Keratinocyte (primary cell): ENCODE measurements at regions not wholly inside any gene's neighbourhood (a gene's known extent, or its start where the extent isn't known, plus 50 kb on each side); places are given as distances from the start of the nearest gene placed in this dataset.

ENCODE experiments used
- DNase-seq: peaks from one replicate; pipeline ENCODE4 v3.0.0-alpha.2; 2011; ENCODE audit warnings: low read depth, missing footprints, low spot score
- FAIRE-seq: peaks from 2 replicates; lab custom pipeline; 2011; peaks lifted over from hg19 to GRCh38; lab: Jason Lieb, UNC
- H2AFZ ChIP-seq: 2 replicates; pipeline ENCODE4 v1.6.0; 2012; ENCODE audit warnings: low read length, control low read depth, inconsistent platforms; ENCODE audit not compliant: control insufficient read depth
- H3K27ac ChIP-seq: 2 replicates; pipeline ENCODE4 v1.5.1; 2011; ENCODE audit warnings: low read length; ENCODE audit not compliant: control insufficient read depth, insufficient read depth
- H3K27me3 ChIP-seq: 3 replicates; pipeline ENCODE4 v1.6.0; 2011; ENCODE audit warnings: low read length; ENCODE audit not compliant: control insufficient read depth, insufficient read depth; ENCODE audit errors: extremely low read depth
- H3K36me3 ChIP-seq, 2 experiments: 2 replicates in 1 of 2; 3 replicates in 1 of 2; pipeline ENCODE4 v1.5.1; 2011; ENCODE audit warnings: low read length in 2 of 2, mild to moderate bottlenecking in 1 of 2; ENCODE audit not compliant: control insufficient read depth in 2 of 2, insufficient read depth in 2 of 2; ENCODE audit errors: extremely low read depth in 1 of 2
- H3K4me1 ChIP-seq: 3 replicates; pipeline ENCODE4 v1.5.1; 2011; ENCODE audit warnings: low read length; ENCODE audit not compliant: control insufficient read depth, insufficient read depth; ENCODE audit errors: extremely low read depth
- H3K4me2 ChIP-seq: 3 replicates; pipeline ENCODE4 v1.6.0; 2011; ENCODE audit warnings: low read depth, low read length; ENCODE audit not compliant: control insufficient read depth, insufficient read depth; ENCODE audit errors: extremely low read depth
- H3K4me3 ChIP-seq, 3 experiments: fragments of 200-600 bp in 1 of 3; sonication (generic) in 1 of 3; 2 replicates in 2 of 3; 3 replicates in 1 of 3; pipeline ENCODE4 v1.5.1; 2011 to 2016; ENCODE audit warnings: low read length in 3 of 3, mild to moderate bottlenecking in 3 of 3, control low read depth in 2 of 3, inconsistent platforms in 1 of 3, low read depth in 1 of 3, mixed read lengths in 1 of 3, mixed run types in 1 of 3, moderate library complexity in 1 of 3; ENCODE audit not compliant: control insufficient read depth in 2 of 3, insufficient read depth in 2 of 3; ENCODE audit errors: extremely low read depth in 1 of 3
- H3K79me2 ChIP-seq: 2 replicates; pipeline ENCODE4 v1.6.0; 2012; ENCODE audit warnings: low read length; ENCODE audit not compliant: control insufficient read depth, insufficient read depth
- H3K9ac ChIP-seq: 3 replicates; pipeline ENCODE4 v1.6.0; 2011; ENCODE audit warnings: low read length; ENCODE audit not compliant: control insufficient read depth, insufficient read depth; ENCODE audit errors: extremely low read depth
- H3K9me1 ChIP-seq: 3 replicates; pipeline ENCODE4 v1.6.0; 2011; ENCODE audit warnings: low read length; ENCODE audit not compliant: control insufficient read depth, insufficient read depth; ENCODE audit errors: extremely low read depth
- H3K9me3 ChIP-seq: 2 replicates; pipeline ENCODE4 v1.5.1; 2012; ENCODE audit warnings: low read depth, low read length; ENCODE audit not compliant: control insufficient read depth
- H4K20me1 ChIP-seq: 3 replicates; pipeline ENCODE4 v1.6.0; 2011; ENCODE audit warnings: low read length; ENCODE audit not compliant: control insufficient read depth, insufficient read depth; ENCODE audit errors: extremely low read depth
- CTCF ChIP-seq, 3 experiments: IDR thresholded peaks in 1 of 3; conservative IDR thresholded peaks in 1 of 3; optimal IDR thresholded peaks in 1 of 3; 2 replicates in 2 of 3; 3 replicates in 1 of 3; pipeline versions ENCODE3 to v1.5.1; 2011; ENCODE audit warnings: low read length in 3 of 3, mild to moderate bottlenecking in 3 of 3, moderate library complexity in 2 of 3, control low read depth in 1 of 3, inconsistent platforms in 1 of 3; ENCODE audit not compliant: insufficient read depth in 2 of 3; ENCODE audit errors: extremely low read depth in 1 of 3
- EZH2 ChIP-seq: IDR thresholded peaks from one replicate; pipeline ENCODE4 v1.6.1; 2012; ENCODE audit warnings: inconsistent platforms, mild to moderate bottlenecking, low read length, moderate library complexity
- dilution Hi-C: fragments of 300-500 bp; cut with MboI; formaldehyde crosslinking; loops from one replicate; pipeline ENCODE4 v1.7.0; 2020; ENCODE audit warnings: low sequenced_read_pairs; ENCODE audit not compliant: extremely low pct_ligation_motif_present

DNA sequence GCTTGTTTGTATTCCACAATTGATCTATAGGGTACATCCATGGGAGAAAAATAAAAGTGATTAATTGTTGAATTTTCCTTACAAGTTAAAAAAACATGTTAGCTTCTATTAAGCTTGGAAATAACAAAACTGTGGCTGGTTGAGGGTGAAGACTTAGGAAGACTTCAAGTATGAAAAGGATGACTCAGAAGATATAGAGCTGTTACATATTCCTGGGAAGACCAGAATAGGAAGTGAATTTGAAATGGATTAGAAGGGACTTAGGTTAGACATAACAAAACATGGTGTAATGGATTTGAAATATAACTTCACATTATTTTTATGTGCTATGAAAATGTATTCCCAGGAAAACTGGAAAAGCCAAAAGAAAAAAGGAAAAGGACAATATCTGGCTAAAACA lies 732.2 kb downstream of the HDGFL1 start:
- H3K9me1 ChIP-seq, result no peaks in the 10 kb centered on the region
- no peak for FAIRE-seq
- H2AFZ ChIP-seq, result no peak overlapping the region
- no peaks in the 10 kb centered on the region for H4K20me1 ChIP-seq
- dilution Hi-C loops, result no loop called here
- no peaks in the 10 kb centered on the region for H3K79me2 ChIP-seq
- no peaks in the 10 kb centered on the region for H3K27me3 ChIP-seq
- H3K4me1 ChIP-seq, result no peaks in the 10 kb centered on the region
- no peaks in the 10 kb centered on the region for H3K9me3 ChIP-seq
- H3K4me3 ChIP-seq, result no peak overlapping the region
- H3K36me3 ChIP-seq, result no peaks in the 10 kb centered on the region
- DNase-seq, result no peak
- TF ChIP-seq CTCF (optimal IDR thresholded peaks at IDR 0.05 in 1 of 3, IDR thresholded peaks at IDR 0.05 in 1 of 3, conservative IDR thresholded peaks at IDR 0.05 in 1 of 3; ENCODE audit: extremely low read depth in 1 of 3, insufficient read depth in 2 of 3, low read length in 3 of 3), result no peak
- TF ChIP-seq EZH2, result no peak
- no peak overlapping the region for H3K9ac ChIP-seq
- H3K27ac ChIP-seq, result no peak overlapping the region
- H3K4me2 ChIP-seq, result no peak overlapping the region

DNA sequence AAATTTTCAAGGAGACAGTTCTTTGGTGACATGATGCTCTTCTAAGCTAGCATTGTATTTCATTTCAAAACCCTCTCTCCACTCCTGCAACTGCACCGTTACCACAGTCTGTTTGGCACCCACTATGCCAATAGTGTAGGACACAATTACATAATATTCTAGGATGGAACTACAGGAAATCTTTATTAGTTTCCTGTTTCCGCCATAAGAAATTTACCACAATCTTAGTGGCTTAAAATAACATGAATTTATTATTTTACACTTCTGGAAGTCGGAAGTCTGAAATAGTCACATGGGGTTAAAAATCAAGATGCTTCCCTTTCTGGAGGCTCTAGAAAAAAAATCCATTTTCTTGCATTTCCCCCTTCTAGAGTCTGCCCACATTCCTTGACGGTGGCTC lies 733.1 kb downstream of the HDGFL1 start:
- Histone ChIP-seq H4K20me1 (no peaks in the 10 kb centered on the region), H3K27me3 (no peaks in the 10 kb centered on the region), H3K36me3 (no peaks in the 10 kb centered on the region), H3K9me1 (no peaks in the 10 kb centered on the region), H3K9me3 (no peaks in the 10 kb centered on the region), H3K4me2 (no peak overlapping the region), H3K9ac (no peak overlapping the region), H3K27ac (no peak overlapping the region), H3K4me1 (no peaks in the 10 kb centered on the region), H2AFZ (no peak overlapping the region), H3K4me3 (no peak overlapping the region), H3K79me2 (no peaks in the 10 kb centered on the region)
- dilution Hi-C loops, result no loop called here
- FAIRE-seq (no peak), DNase-seq (no peak)
- no peak for TF ChIP-seq EZH2
- no peak for TF ChIP-seq CTCF (optimal IDR thresholded peaks at IDR 0.05 in 1 of 3, IDR thresholded peaks at IDR 0.05 in 1 of 3, conservative IDR thresholded peaks at IDR 0.05 in 1 of 3; ENCODE audit: extremely low read depth in 1 of 3, insufficient read depth in 2 of 3, low read length in 3 of 3)
